H9 (cell line): ENCODE measurements at regions not wholly inside any gene's neighbourhood (a gene's known extent, or its start where the extent isn't known, plus 50 kb on each side); places are given as distances from the start of the nearest gene placed in this dataset.

ENCODE experiments used
- DNase-seq: peaks from one replicate; pipeline ENCODE4 v3.0.0-alpha.2; 2017
- H2AFZ ChIP-seq: one replicate; pipeline ENCODE4 v1.6.1; 2013; ENCODE audit warnings: mild to moderate bottlenecking, low read length, control low read depth, moderate library complexity
- H2AK5ac ChIP-seq: 2 replicates; pipeline ENCODE4 v1.6.1; 2013; ENCODE audit warnings: low read length, control low read depth, mixed read lengths; ENCODE audit not compliant: insufficient read length
- H2BK120ac ChIP-seq: one replicate; pipeline ENCODE4 v1.6.1; 2013; ENCODE audit warnings: low read depth, mild to moderate bottlenecking, low read length, control low read depth, inconsistent platforms; ENCODE audit not compliant: poor library complexity, severe bottlenecking
- H2BK12ac ChIP-seq: 2 replicates; pipeline ENCODE4 v1.6.1; 2013; ENCODE audit warnings: low read length, control low read depth, mixed read lengths, low read depth; ENCODE audit not compliant: insufficient read length
- H2BK15ac ChIP-seq: 2 replicates; pipeline ENCODE4 v1.6.1; 2013; ENCODE audit warnings: low read depth, low read length, control low read depth
- H2BK20ac ChIP-seq: one replicate; pipeline ENCODE4 v1.6.1; 2013; ENCODE audit warnings: low read depth, mild to moderate bottlenecking, low read length, control low read depth, inconsistent platforms; ENCODE audit not compliant: poor library complexity, severe bottlenecking
- H2BK5ac ChIP-seq: 2 replicates; pipeline ENCODE4 v1.6.1; 2013; ENCODE audit warnings: low read length, control low read depth, mixed read lengths; ENCODE audit not compliant: insufficient read length
- H3K14ac ChIP-seq: 2 replicates; pipeline ENCODE4 v1.6.1; 2013; ENCODE audit warnings: low read length, control low read depth; ENCODE audit not compliant: insufficient read depth
- H3K18ac ChIP-seq: 2 replicates; pipeline ENCODE4 v1.6.1; 2013; ENCODE audit warnings: low read depth, mild to moderate bottlenecking, mixed read lengths, low read length, control low read depth; ENCODE audit not compliant: insufficient read length
- H3K23ac ChIP-seq: 2 replicates; pipeline ENCODE4 v1.6.1; 2013; ENCODE audit warnings: low read length, control low read depth, mixed read lengths, low read depth; ENCODE audit not compliant: insufficient read length
- H3K23me2 ChIP-seq: 2 replicates; pipeline ENCODE4 v1.6.1; 2013; ENCODE audit warnings: low read depth, mild to moderate bottlenecking, mixed read lengths, low read length, control low read depth; ENCODE audit not compliant: insufficient read length, poor library complexity, severe bottlenecking
- H3K27ac ChIP-seq: 2 replicates; pipeline ENCODE4 v1.5.1; 2013; ENCODE audit warnings: low read length, control low read depth, mixed read lengths, low read depth; ENCODE audit not compliant: insufficient read length
- H3K27me3 ChIP-seq: 2 replicates; pipeline ENCODE4 v1.6.1; 2013; ENCODE audit warnings: low read length, control low read depth, inconsistent platforms; ENCODE audit not compliant: insufficient read depth
- H3K4ac ChIP-seq: 2 replicates; pipeline ENCODE4 v1.6.1; 2013; ENCODE audit warnings: low read depth, mild to moderate bottlenecking, control low read depth, inconsistent platforms, low read length, moderate library complexity
- H3K4me1 ChIP-seq: 2 replicates; pipeline ENCODE4 v1.6.1; 2013; ENCODE audit warnings: low read length, control low read depth, inconsistent platforms; ENCODE audit not compliant: insufficient read depth
- H3K4me2 ChIP-seq: 2 replicates; pipeline ENCODE4 v1.6.1; 2013; ENCODE audit warnings: low read length, control low read depth, mixed read lengths; ENCODE audit not compliant: insufficient read length, insufficient read depth
- H3K56ac ChIP-seq: 2 replicates; pipeline ENCODE4 v1.6.1; 2013; ENCODE audit warnings: low read depth, mild to moderate bottlenecking, mixed read lengths, low read length, control low read depth; ENCODE audit not compliant: insufficient read length
- H3K79me1 ChIP-seq: 2 replicates; pipeline ENCODE4 v1.6.1; 2013; ENCODE audit warnings: low read depth, mild to moderate bottlenecking, moderate library complexity, low read length, control low read depth, inconsistent platforms; ENCODE audit not compliant: insufficient read depth, poor library complexity, severe bottlenecking
- H3K79me2 ChIP-seq: 2 replicates; pipeline ENCODE4 v1.6.1; 2013; ENCODE audit warnings: low read length, control low read depth, inconsistent platforms; ENCODE audit not compliant: insufficient read depth
- H3K9ac ChIP-seq: 2 replicates; pipeline ENCODE4 v1.6.1; 2013; ENCODE audit warnings: low read length, control low read depth, mixed read lengths; ENCODE audit not compliant: insufficient read length; ENCODE audit errors: extremely low read depth
- H3K9me3 ChIP-seq: one replicate; pipeline ENCODE4 v1.6.1; 2013; ENCODE audit warnings: low read depth, low read length, inconsistent platforms; ENCODE audit not compliant: control insufficient read depth
- H3T11ph ChIP-seq: one replicate; pipeline ENCODE4 v1.6.1; 2013; ENCODE audit warnings: mild to moderate bottlenecking, low read length, control low read depth, inconsistent platforms
- H4K20me1 ChIP-seq: one replicate; pipeline ENCODE4 v1.6.1; 2013; ENCODE audit not compliant: control insufficient read depth, insufficient read length, insufficient read depth
- H4K5ac ChIP-seq: 2 replicates; pipeline ENCODE4 v1.6.1; 2013; ENCODE audit warnings: low read depth, mild to moderate bottlenecking, mixed read lengths, low read length, control low read depth; ENCODE audit not compliant: insufficient read length
- H4K8ac ChIP-seq: replicated peaks from 2 replicates; pipeline ENCODE4 v1.6.1; 2013; ENCODE audit warnings: low read length, control low read depth, mixed read lengths, low read depth; ENCODE audit not compliant: insufficient read length
- H4K91ac ChIP-seq: 2 replicates; pipeline ENCODE4 v1.6.1; 2013; ENCODE audit warnings: low read depth, mild to moderate bottlenecking, moderate library complexity, mixed read lengths, low read length, control low read depth; ENCODE audit not compliant: insufficient read length
- H3K27ac Mint-ChIP-seq, 3 experiments: 2 replicates in 2 of 3; 3 replicates in 1 of 3; pipeline ENCODE4 v1.8.0; 2020 to 2021; ENCODE audit warnings: mixed read lengths in 3 of 3, mild to moderate bottlenecking in 1 of 3, moderate library complexity in 1 of 3
- H3K27me3 Mint-ChIP-seq: 2 replicates; pipeline ENCODE4 v1.8.0; 2021; ENCODE audit warnings: low read depth, mild to moderate bottlenecking, moderate library complexity, mixed read lengths
- H3K36me3 Mint-ChIP-seq, 3 experiments: 2 replicates in 2 of 3; 3 replicates in 1 of 3; pipeline ENCODE4 v1.8.0; 2020 to 2021; ENCODE audit warnings: low read depth in 3 of 3, mixed read lengths in 3 of 3; ENCODE audit not compliant: insufficient read depth in 1 of 3
- H3K4me1 Mint-ChIP-seq, 2 experiments: 2 replicates each; pipeline ENCODE4 v1.8.0; 2020; ENCODE audit warnings: mixed read lengths in 2 of 2
- H3K4me3 Mint-ChIP-seq, 2 experiments: 2 replicates in 1 of 2; 3 replicates in 1 of 2; pipeline ENCODE4 v1.8.0; 2020 to 2021; ENCODE audit warnings: mild to moderate bottlenecking in 2 of 2, mixed read lengths in 2 of 2, moderate library complexity in 1 of 2
- H3K9me3 Mint-ChIP-seq, 2 experiments: 2 replicates in 1 of 2; 3 replicates in 1 of 2; pipeline ENCODE4 v1.8.0; 2020; ENCODE audit warnings: mild to moderate bottlenecking in 2 of 2, mixed read lengths in 2 of 2, moderate library complexity in 1 of 2
- WGBS: extraction: QIAGEN DNeasy Blood & Tissue Kit; methylation state at CpG from one replicate; pipeline ENCODE4 v1.1.7; 2013; ENCODE audit warnings: missing lambda C conversion rate, low lambda C conversion rate, mixed read lengths; ENCODE audit not compliant: insufficient read length; ENCODE audit errors: extremely low coverage; 5-methylcytosine and 5-hydroxymethylcytosine counted together
- TF ChIP-seq, protein P1 (sequence below): fragments of 200-600 bp; sonication (generic); conservative IDR thresholded peaks from 3 replicates; pipeline ENCODE4 v1.8.0; 2021; ENCODE audit warnings: antibody characterized with exemption, mild to moderate bottlenecking

DNA sequence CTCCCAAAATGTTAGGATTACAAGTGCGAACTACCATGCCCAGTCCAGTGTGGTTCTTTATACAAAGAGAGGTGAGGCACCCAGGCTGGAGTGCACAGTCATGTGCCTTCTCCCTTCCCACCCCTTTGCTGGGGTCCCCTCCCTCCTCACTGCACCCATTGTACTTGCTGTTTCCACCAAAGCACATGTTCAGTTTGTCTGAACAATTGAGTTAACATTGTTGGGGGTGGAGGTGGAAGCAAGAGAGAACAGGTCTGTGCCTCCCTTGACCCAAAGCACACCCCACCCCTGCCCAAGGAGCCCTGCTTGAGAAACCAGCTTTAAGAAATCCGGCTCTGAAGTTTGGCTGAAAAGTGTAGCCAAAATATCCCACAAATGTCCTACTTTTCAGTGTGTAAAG lies 142.3 kb upstream of the CDH5 start:
- no peaks in the 10 kb centered on the region for H4K20me1 ChIP-seq
- no peak overlapping the region for H4K91ac ChIP-seq
- Mint-ChIP-seq H3K27ac (no peak overlapping the region), H3K9me3 (no peaks in the 10 kb centered on the region; a peak in 1 of 5 replicates), H3K36me3 (no peaks in the 10 kb centered on the region), H3K4me1 (peaks cover 2 to 5% of the 10 kb centered on the region in 2 experiments; a peak in 2 of 4 replicates), H3K27me3 (peaks cover 2% of the 10 kb centered on the region), H3K4me3 (no peak overlapping the region)
- no peaks in the 10 kb centered on the region for H3K27me3 ChIP-seq
- no peak overlapping the region for H4K8ac ChIP-seq
- WGBS: no CpG with 5 or more reads among the region's 2 CpGs
- no peak overlapping the region for H3T11ph ChIP-seq
- no peaks in the 10 kb centered on the region for H3K79me1 ChIP-seq
- H3K79me2 ChIP-seq: no peaks in the 10 kb centered on the region
- no peaks in the 10 kb centered on the region for H3K4me1 ChIP-seq
- no peak overlapping the region for H3K4ac ChIP-seq
- no peak overlapping the region for H2BK15ac ChIP-seq
- H3K9ac ChIP-seq: no peak overlapping the region
- no peak overlapping the region for H3K23ac ChIP-seq
- H3K14ac ChIP-seq: no peak overlapping the region
- H2AK5ac ChIP-seq: no peak overlapping the region
- H4K5ac ChIP-seq: no peak overlapping the region
- H3K56ac ChIP-seq: no peak overlapping the region
- no peak overlapping the region for H3K27ac ChIP-seq
- no peaks in the 10 kb centered on the region for H3K23me2 ChIP-seq
- H2BK12ac ChIP-seq: no peak overlapping the region
- H2BK20ac ChIP-seq: no peak overlapping the region
- H2BK120ac ChIP-seq: no peak overlapping the region
- TF ChIP-seq, protein P1, sequence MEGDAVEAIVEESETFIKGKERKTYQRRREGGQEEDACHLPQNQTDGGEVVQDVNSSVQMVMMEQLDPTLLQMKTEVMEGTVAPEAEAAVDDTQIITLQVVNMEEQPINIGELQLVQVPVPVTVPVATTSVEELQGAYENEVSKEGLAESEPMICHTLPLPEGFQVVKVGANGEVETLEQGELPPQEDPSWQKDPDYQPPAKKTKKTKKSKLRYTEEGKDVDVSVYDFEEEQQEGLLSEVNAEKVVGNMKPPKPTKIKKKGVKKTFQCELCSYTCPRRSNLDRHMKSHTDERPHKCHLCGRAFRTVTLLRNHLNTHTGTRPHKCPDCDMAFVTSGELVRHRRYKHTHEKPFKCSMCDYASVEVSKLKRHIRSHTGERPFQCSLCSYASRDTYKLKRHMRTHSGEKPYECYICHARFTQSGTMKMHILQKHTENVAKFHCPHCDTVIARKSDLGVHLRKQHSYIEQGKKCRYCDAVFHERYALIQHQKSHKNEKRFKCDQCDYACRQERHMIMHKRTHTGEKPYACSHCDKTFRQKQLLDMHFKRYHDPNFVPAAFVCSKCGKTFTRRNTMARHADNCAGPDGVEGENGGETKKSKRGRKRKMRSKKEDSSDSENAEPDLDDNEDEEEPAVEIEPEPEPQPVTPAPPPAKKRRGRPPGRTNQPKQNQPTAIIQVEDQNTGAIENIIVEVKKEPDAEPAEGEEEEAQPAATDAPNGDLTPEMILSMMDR: no peak
- no peak overlapping the region for H3K18ac ChIP-seq
- H2AFZ ChIP-seq: no peak overlapping the region
- H3K9me3 ChIP-seq: no peaks in the 10 kb centered on the region
- DNase-seq: no peak
- H2BK5ac ChIP-seq: no peak overlapping the region
- H3K4me2 ChIP-seq: no peak overlapping the region
